Upper lobe of left lung (tissue), 4 donors: ENCODE measurements at regions not wholly inside any gene's neighbourhood (a gene's known extent, or its start where the extent isn't known, plus 50 kb on each side); places are given as distances from the start of the nearest gene placed in this dataset.

Source experiments
- EP300 ChIP-seq, 4 donors: sonication (generic); formaldehyde crosslinking; IDR thresholded peaks; one replicate each; pipeline ENCODE4 v1.5.1; 2017; ENCODE audit warnings: antibody characterized with exemption in 4 of 4, control low read depth in 2 of 4
- POLR2A ChIP-seq, 4 donors: fragments of 450-650 bp; IDR thresholded peaks; one replicate each; pipeline ENCODE4 v1.5.1; 2016 to 2017; ENCODE audit warnings: antibody characterized with exemption in 4 of 4, mild to moderate bottlenecking in 2 of 4
- POLR2AphosphoS5 ChIP-seq, 2 donors: sonication (generic); formaldehyde crosslinking; IDR thresholded peaks; one replicate each; pipeline ENCODE4 v1.5.1; 2017; ENCODE audit warnings: antibody characterized with exemption in 2 of 2
- TF ChIP-seq, protein P1 (sequence below), 6 experiments: fragments of 450-650 bp in 4 of 6; fragments of 200-600 bp in 2 of 6; sonication (generic) in 2 of 6; IDR thresholded peaks; one replicate each; pipeline ENCODE4 v1.5.1; 2016 to 2019; ENCODE audit warnings: antibody characterized with exemption in 6 of 6

DNA sequence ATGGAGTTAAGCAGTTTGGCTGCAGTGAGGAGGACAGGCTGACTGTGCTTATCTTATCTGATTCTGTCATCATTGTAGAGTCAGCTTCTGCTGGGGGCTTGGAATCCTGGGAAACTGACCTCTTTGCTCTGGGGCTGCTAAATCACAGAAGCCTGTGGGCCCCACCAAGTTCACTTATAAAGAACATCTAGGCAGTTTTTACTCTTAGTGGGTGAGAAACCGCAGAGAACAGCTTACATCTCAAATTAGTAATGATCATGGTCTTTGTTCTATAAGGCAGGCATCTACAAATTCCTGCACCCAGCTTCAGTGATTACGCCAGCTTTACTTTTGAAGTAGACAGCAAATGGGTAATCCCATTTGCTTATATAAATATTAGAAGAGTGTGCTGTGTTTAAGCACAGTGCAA lies 75.7 kb downstream of the ZC3H11B start:
- TF ChIP-seq, protein P1, sequence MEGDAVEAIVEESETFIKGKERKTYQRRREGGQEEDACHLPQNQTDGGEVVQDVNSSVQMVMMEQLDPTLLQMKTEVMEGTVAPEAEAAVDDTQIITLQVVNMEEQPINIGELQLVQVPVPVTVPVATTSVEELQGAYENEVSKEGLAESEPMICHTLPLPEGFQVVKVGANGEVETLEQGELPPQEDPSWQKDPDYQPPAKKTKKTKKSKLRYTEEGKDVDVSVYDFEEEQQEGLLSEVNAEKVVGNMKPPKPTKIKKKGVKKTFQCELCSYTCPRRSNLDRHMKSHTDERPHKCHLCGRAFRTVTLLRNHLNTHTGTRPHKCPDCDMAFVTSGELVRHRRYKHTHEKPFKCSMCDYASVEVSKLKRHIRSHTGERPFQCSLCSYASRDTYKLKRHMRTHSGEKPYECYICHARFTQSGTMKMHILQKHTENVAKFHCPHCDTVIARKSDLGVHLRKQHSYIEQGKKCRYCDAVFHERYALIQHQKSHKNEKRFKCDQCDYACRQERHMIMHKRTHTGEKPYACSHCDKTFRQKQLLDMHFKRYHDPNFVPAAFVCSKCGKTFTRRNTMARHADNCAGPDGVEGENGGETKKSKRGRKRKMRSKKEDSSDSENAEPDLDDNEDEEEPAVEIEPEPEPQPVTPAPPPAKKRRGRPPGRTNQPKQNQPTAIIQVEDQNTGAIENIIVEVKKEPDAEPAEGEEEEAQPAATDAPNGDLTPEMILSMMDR (IDR thresholded peaks at IDR 0.05) = no peak
- TF ChIP-seq POLR2A (IDR thresholded peaks at IDR 0.05) (no peak), POLR2AphosphoS5 (IDR thresholded peaks at IDR 0.05) (no peak), EP300 (IDR thresholded peaks at IDR 0.05) (no peak)
